HL-60 (cell line): ENCODE measurements at regions not wholly inside any gene's neighbourhood (a gene's known extent, or its start where the extent isn't known, plus 50 kb on each side); places are given as distances from the start of the nearest gene placed in this dataset.
"Not testable (repeated sequence)": the region's sequence is repeated elsewhere in the genome, so short reads cannot be mapped to it uniquely, and the experiment has no call there.

Source experiments
- DNase-seq, 2 experiments: peaks; one replicate each; pipeline ENCODE4 v3.0.0-alpha.2; 2010 to 2020; ENCODE audit warnings: low read depth in 1 of 2, low spot score in 1 of 2
- H3K27ac ChIP-seq: fragments of 250-450 bp; sonication (Bioruptor Pico); replicated peaks from 2 replicates; pipeline ENCODE4 v1.5.1; 2020; ENCODE audit warnings: mild to moderate bottlenecking, moderate library complexity
- H3K27me3 ChIP-seq: fragments of 250-450 bp; sonication (Bioruptor Pico); 2 replicates; pipeline ENCODE4 v1.5.1; 2021; ENCODE audit warnings: mild to moderate bottlenecking, moderate library complexity; ENCODE audit not compliant: insufficient read depth, poor library complexity, severe bottlenecking
- H3K4me3 ChIP-seq: replicated peaks from 2 replicates; pipeline ENCODE4 v1.5.1; 2011; ENCODE audit warnings: mild to moderate bottlenecking, control low read depth, low read length; ENCODE audit not compliant: insufficient read depth
- GABPA ChIP-seq: IDR thresholded peaks from 2 replicates; pipeline ENCODE4 v1.6.1; 2012; ENCODE audit warnings: low read depth
- POLR2AphosphoS5 ChIP-seq: IDR thresholded peaks from 2 replicates; pipeline ENCODE4 v1.6.1; 2012; ENCODE audit warnings: low read depth
- SPI1 ChIP-seq: IDR thresholded peaks from 2 replicates; pipeline ENCODE4 v1.6.1; 2012; ENCODE audit warnings: low read depth, mild to moderate bottlenecking, borderline replicate concordance
- TF ChIP-seq, protein P1 (sequence below): IDR thresholded peaks from one replicate; pipeline ENCODE4 v1.5.1; 2011; ENCODE audit warnings: low read length, control low read depth, inconsistent platforms; ENCODE audit not compliant: insufficient read depth
- TF ChIP-seq, protein P2 (sequence below): IDR thresholded peaks from 2 replicates; pipeline ENCODE4 v1.6.1; 2012; ENCODE audit warnings: low read depth; ENCODE audit not compliant: insufficient replicate concordance

DNA sequence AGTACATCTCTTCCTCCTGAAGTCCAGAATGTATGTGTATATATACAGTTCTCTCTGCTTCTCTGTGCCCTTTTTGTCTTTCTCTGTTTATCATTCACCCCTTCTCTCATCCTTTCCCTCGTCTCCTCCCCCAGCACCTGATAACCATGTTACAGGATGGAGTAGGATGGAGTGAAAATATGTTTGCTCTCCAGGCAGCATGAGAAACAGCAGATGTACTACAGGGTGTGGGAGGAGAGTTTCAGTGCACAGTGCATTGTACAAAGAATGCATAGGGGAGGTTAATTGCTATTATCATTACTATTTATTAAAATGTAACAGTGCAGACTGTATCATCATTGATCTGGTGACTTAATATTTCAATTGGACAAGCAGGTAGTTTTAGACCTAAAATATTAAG, 104.5 kb downstream of the MFAP3L start:
- H3K27ac ChIP-seq: no peak overlapping the region
- H3K27me3 ChIP-seq: peaks cover 3% of the 10 kb centered on the region
- TF ChIP-seq, protein P1, sequence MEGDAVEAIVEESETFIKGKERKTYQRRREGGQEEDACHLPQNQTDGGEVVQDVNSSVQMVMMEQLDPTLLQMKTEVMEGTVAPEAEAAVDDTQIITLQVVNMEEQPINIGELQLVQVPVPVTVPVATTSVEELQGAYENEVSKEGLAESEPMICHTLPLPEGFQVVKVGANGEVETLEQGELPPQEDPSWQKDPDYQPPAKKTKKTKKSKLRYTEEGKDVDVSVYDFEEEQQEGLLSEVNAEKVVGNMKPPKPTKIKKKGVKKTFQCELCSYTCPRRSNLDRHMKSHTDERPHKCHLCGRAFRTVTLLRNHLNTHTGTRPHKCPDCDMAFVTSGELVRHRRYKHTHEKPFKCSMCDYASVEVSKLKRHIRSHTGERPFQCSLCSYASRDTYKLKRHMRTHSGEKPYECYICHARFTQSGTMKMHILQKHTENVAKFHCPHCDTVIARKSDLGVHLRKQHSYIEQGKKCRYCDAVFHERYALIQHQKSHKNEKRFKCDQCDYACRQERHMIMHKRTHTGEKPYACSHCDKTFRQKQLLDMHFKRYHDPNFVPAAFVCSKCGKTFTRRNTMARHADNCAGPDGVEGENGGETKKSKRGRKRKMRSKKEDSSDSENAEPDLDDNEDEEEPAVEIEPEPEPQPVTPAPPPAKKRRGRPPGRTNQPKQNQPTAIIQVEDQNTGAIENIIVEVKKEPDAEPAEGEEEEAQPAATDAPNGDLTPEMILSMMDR: no peak
- no peak for TF ChIP-seq GABPA
- TF ChIP-seq POLR2AphosphoS5: no peak
- no peak for TF ChIP-seq SPI1
- TF ChIP-seq, protein P2, sequence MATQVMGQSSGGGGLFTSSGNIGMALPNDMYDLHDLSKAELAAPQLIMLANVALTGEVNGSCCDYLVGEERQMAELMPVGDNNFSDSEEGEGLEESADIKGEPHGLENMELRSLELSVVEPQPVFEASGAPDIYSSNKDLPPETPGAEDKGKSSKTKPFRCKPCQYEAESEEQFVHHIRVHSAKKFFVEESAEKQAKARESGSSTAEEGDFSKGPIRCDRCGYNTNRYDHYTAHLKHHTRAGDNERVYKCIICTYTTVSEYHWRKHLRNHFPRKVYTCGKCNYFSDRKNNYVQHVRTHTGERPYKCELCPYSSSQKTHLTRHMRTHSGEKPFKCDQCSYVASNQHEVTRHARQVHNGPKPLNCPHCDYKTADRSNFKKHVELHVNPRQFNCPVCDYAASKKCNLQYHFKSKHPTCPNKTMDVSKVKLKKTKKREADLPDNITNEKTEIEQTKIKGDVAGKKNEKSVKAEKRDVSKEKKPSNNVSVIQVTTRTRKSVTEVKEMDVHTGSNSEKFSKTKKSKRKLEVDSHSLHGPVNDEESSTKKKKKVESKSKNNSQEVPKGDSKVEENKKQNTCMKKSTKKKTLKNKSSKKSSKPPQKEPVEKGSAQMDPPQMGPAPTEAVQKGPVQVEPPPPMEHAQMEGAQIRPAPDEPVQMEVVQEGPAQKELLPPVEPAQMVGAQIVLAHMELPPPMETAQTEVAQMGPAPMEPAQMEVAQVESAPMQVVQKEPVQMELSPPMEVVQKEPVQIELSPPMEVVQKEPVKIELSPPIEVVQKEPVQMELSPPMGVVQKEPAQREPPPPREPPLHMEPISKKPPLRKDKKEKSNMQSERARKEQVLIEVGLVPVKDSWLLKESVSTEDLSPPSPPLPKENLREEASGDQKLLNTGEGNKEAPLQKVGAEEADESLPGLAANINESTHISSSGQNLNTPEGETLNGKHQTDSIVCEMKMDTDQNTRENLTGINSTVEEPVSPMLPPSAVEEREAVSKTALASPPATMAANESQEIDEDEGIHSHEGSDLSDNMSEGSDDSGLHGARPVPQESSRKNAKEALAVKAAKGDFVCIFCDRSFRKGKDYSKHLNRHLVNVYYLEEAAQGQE: no peak
- H3K4me3 ChIP-seq: no peak overlapping the region
- DNase-seq: no peak

DNA sequence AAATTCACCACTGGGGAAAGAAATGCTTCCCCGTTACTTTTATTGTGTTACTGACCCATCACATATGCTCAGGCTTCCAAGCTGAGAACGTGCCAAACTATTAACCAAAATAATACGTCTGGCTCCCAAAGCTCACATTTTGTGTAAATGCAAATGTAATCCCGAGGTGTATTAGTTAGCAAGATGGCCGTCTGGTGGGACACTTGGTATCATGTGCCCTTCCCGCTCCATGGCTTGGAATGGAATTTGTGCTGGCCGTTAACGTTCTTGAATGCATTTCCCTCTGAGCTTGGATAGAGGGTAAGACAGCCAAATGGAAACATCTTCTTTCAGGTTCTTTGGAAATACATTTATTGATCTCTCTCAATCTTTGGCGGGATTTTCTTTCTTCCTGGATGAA, 105.0 kb downstream of the MFAP3L start:
- DNase-seq: no peak
- Histone ChIP-seq H3K4me3 (no peak overlapping the region), H3K27ac (no peak overlapping the region), H3K27me3 (peaks cover 3% of the 10 kb centered on the region)
- no peak for TF ChIP-seq GABPA
- TF ChIP-seq, protein P2: no peak
- no peak for TF ChIP-seq POLR2AphosphoS5
- TF ChIP-seq, protein P1: no peak
- no peak for TF ChIP-seq SPI1

DNA sequence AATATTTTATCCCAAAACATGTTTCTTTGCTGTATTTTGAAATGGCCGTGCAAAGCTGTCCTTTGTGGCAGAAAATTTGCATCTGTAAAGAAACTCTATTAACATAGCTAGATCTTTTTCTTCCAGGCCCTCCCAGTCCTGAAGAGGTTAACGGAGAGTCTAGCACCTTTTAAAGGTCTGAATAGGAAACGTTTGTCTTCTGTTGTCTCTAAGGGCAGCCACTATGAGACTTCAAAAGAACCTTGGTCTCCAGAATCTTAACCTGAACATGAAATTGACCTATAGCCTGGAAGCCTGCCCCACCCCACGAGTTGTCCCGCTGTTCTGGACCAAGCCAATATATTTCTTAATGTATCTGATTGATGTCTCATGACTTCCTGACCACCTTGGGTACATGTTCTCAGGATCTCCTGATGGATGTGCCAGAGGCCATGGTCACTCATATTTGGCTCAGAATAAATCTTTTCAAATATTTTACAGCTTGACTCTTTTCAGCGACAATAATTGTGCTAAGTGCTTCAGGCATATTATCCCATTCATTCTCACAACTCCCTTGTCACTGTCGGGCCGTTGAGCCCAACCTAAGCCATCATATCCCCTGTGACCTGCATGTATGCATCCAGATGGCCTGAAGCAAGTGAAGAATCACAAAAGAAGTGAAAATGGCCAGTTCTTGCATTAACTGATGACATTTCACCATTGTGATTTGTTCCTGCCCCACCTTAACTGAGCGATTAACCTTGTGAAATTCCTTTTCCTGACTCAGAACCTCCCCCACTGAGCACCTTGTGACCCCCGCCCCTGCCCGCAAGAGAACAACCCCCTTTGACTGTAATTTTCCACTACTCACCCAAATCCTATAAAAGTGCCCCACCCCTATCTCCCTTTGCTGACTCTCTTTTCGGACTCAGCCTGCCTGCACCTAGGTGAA, 106.7 kb downstream of the MFAP3L start:
- not testable (repeated sequence) for H3K4me3 ChIP-seq, H3K27me3 ChIP-seq, DNase-seq, H3K27ac ChIP-seq

DNA sequence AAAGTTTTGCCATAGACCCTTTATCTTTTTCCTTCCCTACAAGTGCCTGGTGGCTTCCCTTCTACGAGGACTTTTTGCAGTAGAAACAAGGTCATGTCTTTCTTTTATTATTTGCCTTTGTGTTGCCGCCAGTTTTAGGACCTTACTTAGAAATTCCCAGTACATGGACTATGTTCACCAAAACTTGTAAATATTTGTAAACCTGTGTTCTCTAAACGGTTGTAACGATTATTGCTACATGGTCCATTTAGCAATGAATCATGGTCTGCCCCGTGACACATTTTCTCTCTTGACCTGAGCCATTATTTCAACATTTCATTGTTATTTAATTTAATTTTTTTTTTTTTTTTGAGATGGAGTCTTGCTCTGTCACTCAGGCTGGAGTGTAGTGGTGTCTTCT, 110.7 kb downstream of the MFAP3L start:
- H3K4me3 ChIP-seq: no peak overlapping the region
- DNase-seq: no peak
- no peaks in the 10 kb centered on the region for H3K27me3 ChIP-seq
- TF ChIP-seq, protein P2: no peak
- TF ChIP-seq SPI1 (no peak), GABPA (no peak), POLR2AphosphoS5 (no peak)
- TF ChIP-seq, protein P1: no peak
- H3K27ac ChIP-seq: no peak overlapping the region
